Pancreas (tissue), 10 donors: ENCODE measurements at regions not wholly inside any gene's neighbourhood (a gene's known extent, or its start where the extent isn't known, plus 50 kb on each side); places are given as distances from the start of the nearest gene placed in this dataset.

ENCODE experiments used
- ATAC-seq, 4 donors: fragments of 200-7000 bp; cut with Tn5 transposase; one replicate each; pipeline versions ENCODE4 v1.8.0 to v1.9.1; 2020; ENCODE audit warnings: mild to moderate bottlenecking in 4 of 4, moderate library complexity in 4 of 4
- DNase-seq, 6 donors: peaks; one replicate each; pipeline ENCODE4 v3.0.0-alpha.2; 2020
- FAIRE-seq: peaks from 2 replicates; lab custom pipeline; 2012; peaks lifted over from hg19 to GRCh38; lab: Jason Lieb, UNC
- H3K27ac ChIP-seq, 4 donors: fragments of 200-600 bp; sonication (generic); 1 replicate in 3 of 4; 2 replicates in 1 of 4; pipeline versions ENCODE4 v1.5.0 to v1.8.0; 2020
- H3K27me3 ChIP-seq, 4 donors: fragments of 200-600 bp; one replicate each; pipeline ENCODE4 v1.8.0; 2021
- H3K36me3 ChIP-seq, 3 donors: fragments of 200-600 bp; sonication (generic) in 1 of 3; one replicate each; pipeline versions ENCODE4 v1.5.0 to v1.8.0; 2020 to 2021
- H3K4me1 ChIP-seq, 3 donors: fragments of 200-600 bp; one replicate each; pipeline ENCODE4 v1.8.0; 2021
- H3K4me3 ChIP-seq, 4 donors: fragments of 200-600 bp; sonication (generic) in 2 of 4; one replicate each; pipeline versions ENCODE4 v1.5.0 to v1.8.0; 2020 to 2021
- H3K9me3 ChIP-seq, 4 donors: fragments of 200-600 bp; one replicate each; pipeline ENCODE4 v1.8.0; 2021
- WGBS, 2 donors: extraction: QIAGEN DNeasy Blood & Tissue Kit; methylation state at CpG; one replicate each; pipeline ENCODE4 v1.1.7; 2013; 5-methylcytosine and 5-hydroxymethylcytosine counted together
- intact Hi-C, 3 donors: fragments of 100-400 bp; cut with DNase I; formaldehyde crosslinking; loops; one replicate each; pipeline versions ENCODE4 v1.11.1 to v1.14.2; 2022
- TF ChIP-seq, protein P1 (sequence below), 4 donors: fragments of 200-600 bp; sonication (generic) in 3 of 4; IDR thresholded peaks; one replicate each; pipeline versions ENCODE4 v1.5.0 to v1.8.0; 2021; ENCODE audit warnings: antibody characterized with exemption in 4 of 4
- donor health status: healthy with polysubstance abuse.
- donor health status: DM: no; HTN: no; CAD: no; lungs with moderate emphysema.
- donor health status: DM: no; HTN: no; CAD: no.
- donor health status: control.
- donor health status: control.
- donor health status: Bipolar disorder and iron deficiency.
- donor health status: DM: yes; HTN: yes; CAD: no.
- donor health status: DM: no; HTN: no; CAD: no.
- donor health status: DM: no; HTN: no; CAD: no.
- donor health status: DM: yes; HTN: yes; CAD: no.

DNA sequence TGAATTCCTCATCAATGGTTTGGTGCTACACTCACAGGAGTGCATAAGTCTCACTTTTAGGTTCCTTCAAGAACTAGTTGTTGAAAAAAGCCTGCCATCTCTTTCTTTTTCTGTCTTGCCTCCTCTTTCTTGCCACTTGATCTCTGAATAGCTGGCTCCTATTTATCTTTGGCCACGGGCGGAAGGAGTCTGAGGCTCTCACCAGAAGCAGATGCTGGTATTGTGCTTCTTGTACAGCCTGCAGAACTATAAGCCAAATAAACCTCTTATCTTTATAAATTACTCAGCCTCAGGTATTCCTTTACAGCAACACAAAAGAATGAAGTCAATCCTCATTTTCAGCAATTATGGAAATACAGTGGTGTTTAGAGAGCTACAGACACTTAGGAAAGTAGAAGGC, 247.1 kb upstream of the PRR16 start:
- no peak for FAIRE-seq
- 61 to 79% methylated on average over 2 of the region's 2 CpGs for WGBS, 2 donors

DNA sequence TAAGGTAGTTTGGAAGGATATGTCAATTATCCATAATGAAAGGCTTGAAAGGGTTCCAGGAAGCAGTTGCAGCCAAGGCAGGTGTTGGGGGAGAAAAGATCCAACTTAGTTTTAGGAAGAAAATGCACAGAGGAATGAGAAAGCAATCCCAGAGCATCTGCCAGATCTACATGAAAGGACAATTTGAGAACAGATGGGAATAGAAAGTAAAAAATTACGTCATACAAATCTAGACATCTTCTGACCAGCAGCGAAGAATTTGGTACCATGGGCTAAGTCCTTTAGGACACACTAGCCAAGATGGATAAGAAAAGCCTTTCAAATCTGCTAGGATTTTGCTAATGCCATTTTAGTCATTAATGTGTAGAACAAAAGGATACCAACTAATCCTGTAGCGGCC, 244.1 kb upstream of the PRR16 start:
- WGBS, 2 donors, result 91 to 96% methylated on average over 3 of the region's 3 CpGs
- intact Hi-C loops, result no loop called here
- ATAC-seq (no peak), DNase-seq (no peak), FAIRE-seq (no peak)
- TF ChIP-seq, protein P1, sequence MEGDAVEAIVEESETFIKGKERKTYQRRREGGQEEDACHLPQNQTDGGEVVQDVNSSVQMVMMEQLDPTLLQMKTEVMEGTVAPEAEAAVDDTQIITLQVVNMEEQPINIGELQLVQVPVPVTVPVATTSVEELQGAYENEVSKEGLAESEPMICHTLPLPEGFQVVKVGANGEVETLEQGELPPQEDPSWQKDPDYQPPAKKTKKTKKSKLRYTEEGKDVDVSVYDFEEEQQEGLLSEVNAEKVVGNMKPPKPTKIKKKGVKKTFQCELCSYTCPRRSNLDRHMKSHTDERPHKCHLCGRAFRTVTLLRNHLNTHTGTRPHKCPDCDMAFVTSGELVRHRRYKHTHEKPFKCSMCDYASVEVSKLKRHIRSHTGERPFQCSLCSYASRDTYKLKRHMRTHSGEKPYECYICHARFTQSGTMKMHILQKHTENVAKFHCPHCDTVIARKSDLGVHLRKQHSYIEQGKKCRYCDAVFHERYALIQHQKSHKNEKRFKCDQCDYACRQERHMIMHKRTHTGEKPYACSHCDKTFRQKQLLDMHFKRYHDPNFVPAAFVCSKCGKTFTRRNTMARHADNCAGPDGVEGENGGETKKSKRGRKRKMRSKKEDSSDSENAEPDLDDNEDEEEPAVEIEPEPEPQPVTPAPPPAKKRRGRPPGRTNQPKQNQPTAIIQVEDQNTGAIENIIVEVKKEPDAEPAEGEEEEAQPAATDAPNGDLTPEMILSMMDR (IDR thresholded peaks at IDR 0.05), result no peak
- Histone ChIP-seq H3K27ac (no peak overlapping the region), H3K4me1 (no peaks in the 10 kb centered on the region), H3K9me3 (no peaks in the 10 kb centered on the region), H3K4me3 (no peak overlapping the region), H3K27me3 (no peaks in the 10 kb centered on the region), H3K36me3 (no peaks in the 10 kb centered on the region)

More for the DNA sequence above, 247.1 kb upstream of the PRR16 start:
- H3K9me3 ChIP-seq, result no peaks in the 10 kb centered on the region
- H3K36me3 ChIP-seq, result no peaks in the 10 kb centered on the region
- no peaks in the 10 kb centered on the region for H3K4me1 ChIP-seq
- H3K27ac ChIP-seq, result no peak overlapping the region
- H3K4me3 ChIP-seq, result no peak overlapping the region
- intact Hi-C loops, result no loop called here
- ATAC-seq (no peak), DNase-seq (no peak)
- TF ChIP-seq, protein P1 (IDR thresholded peaks at IDR 0.05), result no peak
- no peaks in the 10 kb centered on the region for H3K27me3 ChIP-seq

DNA sequence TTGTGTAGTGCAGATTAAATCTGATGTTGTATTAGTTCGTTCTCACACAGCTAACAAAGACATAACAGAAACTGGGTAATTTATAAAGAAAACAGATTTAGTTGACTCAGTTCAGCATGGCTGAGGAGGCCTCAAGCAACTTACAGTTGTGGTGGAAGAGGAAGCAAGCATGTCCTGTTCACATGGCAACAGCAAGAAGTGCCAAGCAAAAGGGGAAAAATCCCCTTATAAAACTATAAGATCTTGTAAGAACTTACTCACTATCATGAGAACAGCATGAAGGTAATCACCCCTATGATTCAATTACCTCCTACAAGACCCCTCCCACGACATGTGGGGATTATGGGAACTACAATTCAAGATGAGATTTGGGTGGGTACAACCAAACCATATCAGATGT, 238.6 kb upstream of the PRR16 start:
- no peaks in the 10 kb centered on the region for H3K27me3 ChIP-seq
- intact Hi-C loops, result no loop called here
- H3K4me1 ChIP-seq, result no peaks in the 10 kb centered on the region
- TF ChIP-seq, protein P1 (IDR thresholded peaks at IDR 0.05), result no peak
- FAIRE-seq (no peak), ATAC-seq (no peak), DNase-seq (no peak)
- no peak overlapping the region for H3K27ac ChIP-seq
- H3K4me3 ChIP-seq, result no peak overlapping the region
- no peaks in the 10 kb centered on the region for H3K9me3 ChIP-seq
- H3K36me3 ChIP-seq, result no peaks in the 10 kb centered on the region
- 38 to 41% methylated on average over 2 of the region's 2 CpGs for WGBS, 2 donors

DNA sequence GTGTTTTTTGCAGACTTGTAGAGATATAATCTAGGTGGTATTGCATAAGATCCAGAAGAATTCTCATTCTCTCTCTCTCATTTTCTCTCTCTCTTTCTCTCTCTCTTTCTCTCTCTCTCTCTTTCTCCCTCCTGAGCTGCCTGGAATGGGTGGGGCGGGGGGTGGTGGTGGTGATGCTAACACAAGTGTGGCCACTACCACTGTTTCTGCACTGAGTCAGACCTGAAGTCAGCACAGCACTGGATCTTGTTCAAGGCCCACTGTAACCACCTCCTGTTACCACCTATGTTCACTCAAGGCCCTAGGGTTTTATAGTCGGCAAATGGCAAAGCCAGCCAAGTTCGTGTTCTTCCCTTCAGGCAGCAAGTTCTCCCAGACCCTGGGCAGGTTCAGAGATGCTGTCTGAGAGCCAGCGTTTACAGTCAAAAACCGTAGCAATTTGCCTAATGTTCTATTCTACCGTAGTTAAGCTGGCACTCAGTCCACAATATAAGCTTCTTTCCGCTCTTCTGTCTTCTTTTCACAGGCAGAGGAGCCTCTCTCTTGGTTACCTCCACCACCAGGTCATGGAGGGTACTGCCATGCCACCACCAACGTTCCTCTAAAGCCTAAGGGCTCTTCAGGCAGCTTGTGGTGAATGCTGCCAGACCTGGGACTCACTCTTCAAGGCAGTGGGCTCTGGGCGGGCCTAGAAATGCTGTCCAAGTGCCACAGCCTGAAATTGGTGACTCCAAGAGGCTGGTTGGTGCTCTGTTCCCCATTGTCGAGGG, 235.7 kb upstream of the PRR16 start:
- Histone ChIP-seq H3K36me3 (no peaks in the 10 kb centered on the region), H3K27ac (no peak overlapping the region), H3K4me1 (no peaks in the 10 kb centered on the region), H3K27me3 (no peaks in the 10 kb centered on the region), H3K9me3 (no peaks in the 10 kb centered on the region), H3K4me3 (no peak overlapping the region)
- TF ChIP-seq, protein P1 (IDR thresholded peaks at IDR 0.05), result no peak
- ATAC-seq (no peak), FAIRE-seq (no peak), DNase-seq (no peak)
- WGBS, 2 donors, result 59 to 75% methylated on average over 10 of the region's 10 CpGs
- intact Hi-C loops, result no loop called here

DNA sequence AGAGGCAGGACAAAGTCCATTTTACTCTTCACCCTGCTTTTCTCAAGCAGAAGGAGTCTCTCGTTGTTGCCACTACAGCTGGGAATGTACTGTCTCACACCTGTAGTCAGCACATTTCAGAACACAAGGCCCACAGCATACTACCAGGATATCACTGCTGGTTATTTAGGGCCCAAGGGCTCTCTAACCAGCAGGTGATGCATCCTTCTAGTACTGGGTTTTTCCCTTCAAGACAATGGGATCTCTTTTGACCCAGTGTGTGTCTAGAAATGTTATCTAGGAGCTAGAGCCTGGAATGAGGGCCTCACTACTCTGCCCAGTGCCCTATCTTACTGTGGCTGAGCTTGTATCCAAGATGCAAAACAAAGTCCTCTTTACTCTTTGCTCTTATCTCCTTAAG, 235.1 kb upstream of the PRR16 start:
- H3K4me3 ChIP-seq, result no peak overlapping the region
- DNase-seq, result no peak
- no peak for FAIRE-seq
- 57 to 81% methylated on average over 1 of the region's 1 CpG for WGBS, 2 donors
- H3K27me3 ChIP-seq, result no peaks in the 10 kb centered on the region
- TF ChIP-seq, protein P1 (IDR thresholded peaks at IDR 0.05), result no peak
- no peak overlapping the region for H3K27ac ChIP-seq
- H3K36me3 ChIP-seq, result no peaks in the 10 kb centered on the region
- ATAC-seq, result no peak
- H3K4me1 ChIP-seq, result no peaks in the 10 kb centered on the region
- intact Hi-C loops, result no loop called here
- no peaks in the 10 kb centered on the region for H3K9me3 ChIP-seq
